HCT116 (cell line): ENCODE measurements at regions not wholly inside any gene's neighbourhood (a gene's known extent, or its start where the extent isn't known, plus 50 kb on each side); places are given as distances from the start of the nearest gene placed in this dataset.

Source experiments
- ATAC-seq: fragments of 200-7000 bp; cut with Tn5 transposase; 2 replicates; pipeline ENCODE4 v1.9.1; 2020; ENCODE audit warnings: mild to moderate bottlenecking, moderate library complexity
- BruUV-seq: library from RNA; stranded (reverse); fragments of 400-500 nt; replicated peaks from 2 replicates; lab custom pipeline; 2021; lab: Mats Ljungman, UMichigan
- CTCF ChIA-PET: fragments of 300-600 bp; sonication (Branson Sonifier 250); formaldehyde crosslinking; loops from one replicate; lab custom pipeline; 2021; ENCODE audit warnings: antibody characterized with exemption; lab: Charles Lee
- POLR2A ChIA-PET: fragments of 300-600, 350-600 bp; sonication (Branson Sonifier 250); formaldehyde crosslinking; loops from one replicate; lab custom pipeline; 2021; ENCODE audit warnings: antibody characterized with exemption; lab: Charles Lee
- RAD21 ChIA-PET, 2 experiments: fragments of 300-600 bp; sonication (Branson Sonifier 250); formaldehyde crosslinking; loops; one replicate each; lab custom pipeline; 2023; ENCODE audit warnings: low total read pairs in 2 of 2; ENCODE audit not compliant: uncharacterized antibody in 2 of 2, unreplicated experiment in 2 of 2, low non-redundant PET in 1 of 2; lab: Charles Lee
- DNase-seq: peaks from one replicate; pipeline ENCODE4 v3.0.0-alpha.2; 2010; ENCODE audit warnings: low read depth, low spot score
- H2AFZ ChIP-seq: fragments of 200-600 bp; shearing (Covaris generic), sonication (generic); 2 replicates; pipeline ENCODE4 v1.6.1; 2017; ENCODE audit warnings: low read depth, mixed run types, mixed read lengths, antibody characterized with exemption, low read length; ENCODE audit not compliant: poor library complexity, severe bottlenecking
- H3K27ac ChIP-seq: 2 replicates; pipeline ENCODE4 v1.5.1; 2012; ENCODE audit warnings: low read depth, low read length
- H3K27me3 ChIP-seq: fragments of 200-600 bp; sonication (generic); 2 replicates; pipeline ENCODE4 v1.6.1; 2016; ENCODE audit warnings: mixed run types, low read length, mixed read lengths; ENCODE audit not compliant: insufficient read depth
- H3K36me3 ChIP-seq, 2 experiments: fragments of 200-500 bp in 1 of 2; fragments of 200-600 bp in 1 of 2; sonication (Bioruptor generic) in 1 of 2; sonication (generic) in 1 of 2; 2 replicates each; pipeline versions ENCODE4 v1.5.1 to v1.6.1; 2014 to 2016; ENCODE audit warnings: low read length in 2 of 2, inconsistent platforms in 1 of 2, mixed read lengths in 1 of 2, mixed run types in 1 of 2; ENCODE audit not compliant: insufficient read depth in 2 of 2, control insufficient read depth in 1 of 2
- H3K4me1 ChIP-seq, 2 experiments: fragments of 200-600 bp in 1 of 2; sonication (generic) in 1 of 2; 2 replicates each; pipeline versions ENCODE4 v1.5.1 to v1.6.1; 2012 to 2017; ENCODE audit warnings: low read length in 2 of 2, inconsistent platforms in 1 of 2, mild to moderate bottlenecking in 1 of 2, mixed read lengths in 1 of 2, mixed run types in 1 of 2, moderate library complexity in 1 of 2; ENCODE audit not compliant: insufficient read depth in 2 of 2, control insufficient read depth in 1 of 2
- H3K4me2 ChIP-seq: fragments of 200-600 bp; sonication (generic); 2 replicates; pipeline ENCODE4 v1.6.1; 2017; ENCODE audit warnings: mixed run types, low read length, mixed read lengths
- H3K4me3 ChIP-seq, 2 experiments: fragments of 200-600 bp in 1 of 2; sonication (generic) in 1 of 2; replicated peaks in 1 of 2; 2 replicates each; pipeline ENCODE4 v1.5.1; 2011 to 2016; ENCODE audit warnings: low read length in 2 of 2, control low read depth in 1 of 2, low read depth in 1 of 2, mild to moderate bottlenecking in 1 of 2, mixed read lengths in 1 of 2, mixed run types in 1 of 2
- H3K79me2 ChIP-seq: fragments of 200-600 bp; sonication (generic); 2 replicates; pipeline ENCODE4 v1.6.1; 2017; ENCODE audit warnings: mild to moderate bottlenecking, mixed run types, low read length, moderate library complexity, mixed read lengths; ENCODE audit not compliant: insufficient read depth
- H3K9ac ChIP-seq: fragments of 200-600 bp; sonication (generic); 2 replicates; pipeline ENCODE4 v1.6.1; 2016; ENCODE audit warnings: low read length, mixed read lengths
- H3K9me2 ChIP-seq: fragments of 200-600 bp; sonication (generic), shearing (Covaris generic); 2 replicates; pipeline ENCODE4 v1.6.1; 2017; ENCODE audit warnings: mixed run types, mild to moderate bottlenecking, moderate library complexity; ENCODE audit not compliant: insufficient read depth
- H3K9me3 ChIP-seq, 2 experiments: fragments of 200-500 bp in 1 of 2; fragments of 200-600 bp in 1 of 2; sonication (Bioruptor generic) in 1 of 2; sonication (generic) in 1 of 2; 2 replicates each; pipeline ENCODE4 v1.6.1; 2014 to 2017; ENCODE audit warnings: low read length in 2 of 2, mixed read lengths in 2 of 2, inconsistent platforms in 1 of 2, low read depth in 1 of 2, mild to moderate bottlenecking in 1 of 2, mixed run types in 1 of 2, moderate library complexity in 1 of 2; ENCODE audit not compliant: control insufficient read depth in 1 of 2, insufficient read depth in 1 of 2
- H4K20me1 ChIP-seq: fragments of 200-600 bp; sonication (generic), shearing (Covaris generic); 2 replicates; pipeline ENCODE4 v1.6.1; 2017; ENCODE audit warnings: mixed run types, mild to moderate bottlenecking, moderate library complexity; ENCODE audit not compliant: insufficient read depth
- CTCF ChIP-seq, 3 experiments: fragments of 200-600 bp in 1 of 3; sonication (generic) in 1 of 3; IDR thresholded peaks in 2 of 3; conservative IDR thresholded peaks in 1 of 3; 2 replicates each; pipeline ENCODE4 v1.5.1; 2012 to 2017; ENCODE audit warnings: low read depth in 2 of 3, low read length in 2 of 3, antibody characterized with exemption in 1 of 3, borderline replicate concordance in 1 of 3, control low read depth in 1 of 3, mild to moderate bottlenecking in 1 of 3, mixed read lengths in 1 of 3, mixed run types in 1 of 3, moderate library complexity in 1 of 3; ENCODE audit not compliant: insufficient read depth in 1 of 3
- EZH2phosphoT487 ChIP-seq: fragments of 200-600 bp; IDR thresholded peaks from 2 replicates; pipeline ENCODE4 v1.6.1; 2018; ENCODE audit warnings: antibody characterized with exemption, borderline replicate concordance
- ZNF274 ChIP-seq: fragments of 200-500 bp; sonication (Bioruptor generic); IDR thresholded peaks from 2 replicates; pipeline ENCODE4 v1.6.1; 2014; ENCODE audit warnings: mild to moderate bottlenecking, low read depth, low read length, inconsistent platforms
- intact Hi-C: fragments of 100-400 bp; cut with micrococcal nuclease; formaldehyde crosslinking; loops from 2 replicates; pipeline ENCODE4 v1.10.0; 2022
- TF ChIP-seq, protein P1 (sequence below): IDR thresholded peaks from 2 replicates; pipeline ENCODE4 v1.6.1; 2012

DNA sequence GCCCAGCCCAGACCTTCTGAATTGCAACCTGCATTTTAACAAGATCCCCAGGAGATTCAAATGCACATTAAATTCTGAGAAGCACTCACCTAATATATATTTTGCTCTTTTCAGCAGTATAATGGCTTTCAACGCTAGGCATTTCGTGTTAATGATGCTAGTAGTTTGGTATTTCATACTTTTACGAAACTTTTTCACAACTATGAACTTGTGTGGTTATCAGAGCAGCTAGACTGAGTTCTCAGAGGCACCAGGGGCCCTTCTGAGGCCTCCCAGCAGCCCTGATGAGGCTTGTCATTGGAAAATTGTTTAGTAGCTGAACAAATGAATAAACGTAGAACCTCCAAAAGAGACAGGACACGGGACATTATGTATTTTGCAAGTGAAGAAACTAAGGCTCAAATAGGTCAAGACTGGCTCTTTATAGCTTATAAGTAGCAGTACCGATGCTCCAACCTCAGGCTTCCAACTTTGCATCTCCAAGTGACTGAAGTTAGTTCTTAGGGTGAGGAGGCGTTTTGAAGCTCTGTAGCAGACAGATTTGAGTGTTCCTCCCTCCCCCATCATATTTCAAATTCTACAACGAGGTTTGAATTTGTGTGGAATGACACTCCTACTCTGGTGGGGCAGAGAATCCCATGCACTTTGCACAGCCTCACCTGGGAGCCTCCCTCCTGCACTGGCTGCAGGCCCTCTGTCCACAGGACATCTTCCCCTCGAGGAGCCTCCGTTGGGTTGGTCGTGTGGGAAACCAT, 121.1 kb upstream of the SLC25A48 start:
- Histone ChIP-seq H3K9me2 (no peaks in the 10 kb centered on the region), H3K9me3 (no peaks in the 10 kb centered on the region), H2AFZ (no peak overlapping the region), H4K20me1 (no peaks in the 10 kb centered on the region), H3K9ac (no peak overlapping the region), H3K4me2 (no peak overlapping the region), H3K4me3 (no peak overlapping the region), H3K79me2 (no peaks in the 10 kb centered on the region), H3K36me3 (no peaks in the 10 kb centered on the region), H3K27me3 (peaks cover 24% of the 10 kb centered on the region), H3K4me1 (peaks cover 2 to 6% of the 10 kb centered on the region in 2 experiments; a peak in 1 of 4 replicates), H3K27ac (no peak overlapping the region)
- POLR2A ChIA-PET: no interaction called here
- RAD21 ChIA-PET: no interaction called here
- TF ChIP-seq EZH2phosphoT487 (no peak), CTCF (IDR thresholded peaks at IDR 0.05 in 2 of 3, conservative IDR thresholded peaks at IDR 0.05 in 1 of 3; ENCODE audit: borderline replicate concordance in 1 of 3, insufficient read depth in 1 of 3, low read depth in 2 of 3, low read length in 2 of 3) (no peak)
- TF ChIP-seq, protein P1, sequence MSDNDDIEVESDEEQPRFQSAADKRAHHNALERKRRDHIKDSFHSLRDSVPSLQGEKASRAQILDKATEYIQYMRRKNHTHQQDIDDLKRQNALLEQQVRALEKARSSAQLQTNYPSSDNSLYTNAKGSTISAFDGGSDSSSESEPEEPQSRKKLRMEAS: no peak
- ATAC-seq: no peak
- no TSS peak for BruUV-seq
- intact Hi-C loops: no loop called here
- CTCF ChIA-PET: no interaction called here
- no peak for DNase-seq

DNA sequence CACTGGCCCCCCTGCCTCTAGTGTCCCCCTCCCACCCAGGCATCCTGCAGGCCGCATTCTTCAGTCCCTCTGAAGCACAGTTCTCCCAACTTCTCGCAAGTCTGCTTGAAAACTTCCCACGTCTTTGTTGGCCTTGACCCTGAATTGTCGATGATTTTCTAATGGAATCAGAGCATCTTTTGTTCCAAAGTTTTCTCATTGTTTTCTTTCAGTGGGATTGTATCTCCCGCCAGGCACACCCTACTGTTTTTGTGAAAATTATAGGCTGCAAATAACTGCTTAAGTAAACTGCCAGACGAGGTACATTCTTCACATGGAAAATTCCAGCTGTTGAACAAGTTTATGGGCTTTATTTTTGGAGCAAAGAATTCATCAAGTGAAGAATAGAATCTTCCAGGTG, 122.6 kb upstream of the SLC25A48 start:
- H3K27ac ChIP-seq: no peak overlapping the region
- BruUV-seq: no TSS peak
- ChIA-PET POLR2A (no interaction called here), RAD21 (no interaction called here), CTCF (no interaction called here)
- H3K9me3 ChIP-seq: no peaks in the 10 kb centered on the region
- no peak overlapping the region for H2AFZ ChIP-seq
- H3K27me3 ChIP-seq: peaks cover 22% of the 10 kb centered on the region
- ATAC-seq (no peak), DNase-seq (no peak)
- intact Hi-C loops: no loop called here
- H3K4me2 ChIP-seq: no peak overlapping the region
- H3K9me2 ChIP-seq: no peaks in the 10 kb centered on the region
- no peaks in the 10 kb centered on the region for H3K79me2 ChIP-seq
- TF ChIP-seq ZNF274: no peak
- H3K9ac ChIP-seq: no peak overlapping the region
- H3K36me3 ChIP-seq: no peaks in the 10 kb centered on the region
- no peaks in the 10 kb centered on the region for H4K20me1 ChIP-seq
- H3K4me3 ChIP-seq: no peak overlapping the region
- H3K4me1 ChIP-seq: 0 out of 4 replicates have a peak, but pooled peaks cover 0 to 2% of the 10 kb centered on the region in 2 experiments
